Stimulated activated CD4-positive, alpha-beta T cell treated with anti-CD3 and anti-CD28 coated beads, Interleukin-4, amount 100 ng/mL, for 24 hours (primary cell): ENCODE measurements at regions not wholly inside any gene's neighbourhood (a gene's known extent, or its start where the extent isn't known, plus 50 kb on each side); places are given as distances from the start of the nearest gene placed in this dataset.
"Not testable (repeated sequence)": the region's sequence is repeated elsewhere in the genome, so short reads cannot be mapped to it uniquely, and the experiment has no call there.

Experiments
- DNase-seq: peaks from one replicate; pipeline ENCODE4 v3.0.0-alpha.2; 2020

DNA sequence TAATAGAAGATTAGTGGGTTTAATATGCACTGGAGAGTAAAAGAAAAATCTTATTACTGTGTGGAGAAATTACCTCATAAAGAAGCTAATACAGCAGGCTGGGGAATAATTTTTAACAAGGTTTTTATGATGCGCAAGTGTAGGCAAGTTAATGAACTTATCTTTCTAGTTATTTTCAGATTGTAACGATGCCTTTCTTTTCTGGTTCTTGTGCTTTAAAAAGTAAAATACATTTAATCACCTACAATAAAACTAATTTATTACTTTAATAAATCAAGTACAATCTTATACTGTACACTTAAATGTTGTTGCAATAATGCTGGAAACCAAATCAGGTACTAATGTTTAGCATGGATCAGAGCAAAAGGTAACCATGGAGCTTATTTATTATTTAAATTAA lies 266.6 kb downstream of the ZIC1 start:
- no peak for DNase-seq

DNA sequence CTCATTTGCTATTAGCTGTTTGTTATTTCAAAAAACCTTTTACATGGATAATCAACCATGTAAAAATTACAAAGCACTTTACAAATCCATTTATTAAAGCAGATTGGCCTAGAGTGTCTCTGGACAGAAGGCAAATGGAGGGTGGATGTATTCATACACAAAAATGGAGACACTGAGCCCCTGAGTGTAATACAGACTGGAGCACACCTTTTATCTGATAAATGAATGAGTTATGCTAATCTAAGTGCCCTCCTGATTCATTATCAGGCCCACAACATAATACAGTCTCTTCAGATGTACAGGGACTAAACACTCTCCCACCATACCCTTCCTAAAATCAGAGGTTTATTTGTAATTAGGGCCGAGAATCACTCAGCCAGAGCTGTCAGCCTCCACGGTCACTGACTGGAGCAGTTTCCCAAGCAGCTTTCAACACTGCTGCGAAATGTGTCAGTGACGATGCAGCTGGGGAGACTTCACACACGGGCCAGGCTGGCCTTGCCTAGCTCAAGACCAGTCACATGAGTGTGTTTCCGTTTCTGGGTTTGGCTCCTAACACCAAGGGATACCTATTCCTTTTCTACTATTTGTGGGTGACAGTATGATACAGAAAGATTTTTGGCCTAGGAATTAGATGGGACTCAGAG lies 271.8 kb downstream of the ZIC1 start:
- DNase-seq, result no peak

GRCh38 chr3:147688868-147689267 lies 279.7 kb downstream of the ZIC1 start:
- no peak for DNase-seq

DNA sequence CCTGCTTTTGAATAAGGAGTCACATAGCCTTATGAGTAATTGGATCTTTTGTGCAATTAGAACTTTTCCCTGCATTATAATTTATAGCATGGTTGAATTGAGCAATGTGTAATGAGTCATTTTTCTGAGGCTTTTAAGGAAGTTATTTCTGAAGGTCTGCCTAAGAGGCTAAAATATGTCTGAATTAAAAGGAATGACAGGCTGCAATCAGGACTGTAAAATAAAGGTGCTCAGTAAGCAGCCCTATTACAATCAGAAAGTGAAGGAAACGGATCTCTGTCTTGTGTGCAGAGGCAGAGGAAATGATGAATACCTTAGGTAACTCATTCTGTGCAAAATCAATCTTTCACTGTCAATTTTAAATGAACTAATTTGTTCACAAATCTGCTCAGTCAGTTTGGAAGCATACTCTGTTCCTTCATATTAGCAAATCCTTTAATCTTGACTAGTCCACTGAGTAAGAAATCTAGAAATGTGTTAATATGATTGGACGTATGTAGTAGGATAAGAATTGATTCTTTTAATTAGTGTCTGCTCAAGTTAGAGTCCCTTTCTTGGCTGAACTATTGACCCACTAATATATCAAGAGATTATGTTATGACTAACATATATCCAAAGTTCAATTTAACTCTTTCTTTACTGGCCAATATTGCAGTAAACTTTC lies 290.1 kb downstream of the ZIC1 start:
- DNase-seq, result no peak

DNA sequence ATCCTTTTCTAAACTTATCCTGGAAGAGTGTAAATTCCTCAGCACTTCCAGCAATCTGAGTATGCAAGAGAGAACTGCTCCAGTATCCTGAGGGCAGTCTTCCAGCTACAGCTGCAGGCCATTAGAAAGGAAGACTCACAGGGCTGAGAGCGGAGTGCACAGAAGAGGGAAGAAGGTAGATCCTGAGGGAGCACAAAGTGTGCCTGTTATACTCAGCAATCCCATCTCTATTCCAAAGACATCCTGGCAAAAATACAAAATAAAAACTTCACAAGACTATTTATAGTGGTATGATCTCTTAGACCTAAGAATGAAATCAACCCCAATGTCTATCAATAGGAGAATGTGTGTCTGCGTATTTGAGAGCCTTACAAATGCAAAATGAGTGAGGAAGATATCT lies 292.0 kb downstream of the ZIC1 start:
- DNase-seq, result no peak

GRCh38 chr3:147702509-147702908 lies 293.3 kb downstream of the ZIC1 start:
- no peak for DNase-seq

DNA sequence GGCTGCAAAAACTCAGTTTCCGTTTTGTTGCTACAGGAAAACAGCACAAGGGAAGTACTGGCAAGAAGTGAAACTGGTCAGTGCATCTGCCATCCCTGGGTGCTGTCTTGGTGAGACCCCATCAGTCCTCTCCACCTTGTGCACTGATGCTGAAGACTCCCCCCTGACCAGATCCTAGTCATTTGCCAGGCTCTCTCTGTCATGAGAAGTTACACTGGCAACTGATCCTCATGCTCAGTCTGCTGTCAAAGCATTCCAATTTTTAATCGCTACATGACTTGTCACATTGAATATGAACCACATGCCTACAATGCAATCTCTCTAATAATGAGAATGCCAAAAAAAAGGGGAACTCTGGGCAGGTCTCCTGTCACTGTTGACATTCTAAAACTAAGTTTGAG lies 296.5 kb downstream of the ZIC1 start:
- DNase-seq, result no peak

DNA sequence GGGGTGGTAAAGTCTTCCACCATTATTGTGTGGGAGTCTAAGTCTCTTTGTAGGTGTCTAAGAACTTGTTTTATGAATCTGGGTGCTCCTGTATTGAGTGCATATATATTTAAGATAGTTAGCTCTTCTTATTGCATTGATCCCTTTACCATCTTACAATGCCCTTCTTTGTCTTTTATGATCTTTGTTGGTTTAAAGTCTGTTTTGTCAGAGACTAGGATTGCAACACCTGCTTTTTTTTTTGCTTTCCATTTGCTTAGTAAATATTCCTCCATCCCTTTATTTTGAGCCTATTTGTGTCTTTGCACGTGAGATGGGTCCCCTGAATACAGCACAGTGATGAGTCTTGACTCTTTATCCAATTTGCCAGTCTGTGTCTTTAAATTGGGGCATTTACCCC lies 301.6 kb downstream of the ZIC1 start:
- DNase-seq, result not testable (repeated sequence)

GRCh38 chr3:147712357-147712756 lies 303.2 kb downstream of the ZIC1 start:
- no peak for DNase-seq

DNA sequence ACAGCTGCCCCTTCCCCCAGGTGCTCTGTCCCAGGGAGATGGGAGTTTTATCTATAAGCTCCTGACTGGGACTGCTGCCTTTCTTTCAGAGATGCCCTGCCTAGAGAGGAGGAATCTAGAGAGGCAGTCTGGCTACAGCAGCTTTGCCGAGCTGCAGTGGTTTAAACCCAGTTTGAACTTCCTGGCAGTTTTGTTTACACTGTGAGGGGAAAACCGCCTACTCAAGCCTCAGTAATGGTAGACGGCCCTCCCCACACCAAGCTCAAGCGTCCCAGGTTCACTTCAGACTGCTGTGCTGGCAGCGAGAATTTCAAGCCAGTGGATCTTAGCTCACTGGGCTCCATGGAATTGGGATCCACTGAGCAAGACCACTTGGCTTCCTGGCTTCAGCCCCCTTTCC lies 303.6 kb downstream of the ZIC1 start:
- not testable (repeated sequence) for DNase-seq

- no peak for DNase-seq
Measured at GRCh38 chr3:147713234-147714133, 304.3 kb downstream of the ZIC1 start.

DNA sequence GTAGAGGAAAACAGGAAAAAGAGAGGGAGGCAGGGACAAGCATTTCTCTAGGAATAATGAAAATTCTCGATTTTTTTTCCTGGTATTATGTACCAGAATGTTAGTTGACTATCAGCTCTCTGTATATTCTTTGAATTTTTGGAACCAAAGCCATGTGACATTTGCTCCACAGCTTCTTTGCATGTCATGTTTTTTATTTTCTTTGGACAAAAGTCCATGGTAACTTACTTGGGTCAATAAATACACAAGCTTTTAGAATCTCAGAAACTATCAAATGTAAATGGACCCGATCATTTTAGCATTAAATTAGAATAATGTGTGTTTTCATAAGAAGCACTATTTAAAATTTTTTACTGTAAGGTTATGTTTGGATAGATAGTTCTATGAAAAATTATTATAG lies 320.5 kb downstream of the ZIC1 start:
- DNase-seq, result no peak

- DNase-seq, result no peak
Measured at GRCh38 chr3:147730284-147730683, 321.1 kb downstream of the ZIC1 start.

GRCh38 chr3:147733217-147733616 lies 324.1 kb downstream of the ZIC1 start:
- no peak for DNase-seq

GRCh38 chr3:147735616-147736015 lies 326.5 kb downstream of the ZIC1 start:
- DNase-seq, result no peak

GRCh38 chr3:147736226-147736625 lies 327.1 kb downstream of the ZIC1 start:
- no peak for DNase-seq

GRCh38 chr3:147737376-147737775 lies 328.2 kb downstream of the ZIC1 start:
- no peak for DNase-seq

- no peak for DNase-seq
Measured at GRCh38 chr3:147740928-147741327, 331.8 kb downstream of the ZIC1 start.

DNA sequence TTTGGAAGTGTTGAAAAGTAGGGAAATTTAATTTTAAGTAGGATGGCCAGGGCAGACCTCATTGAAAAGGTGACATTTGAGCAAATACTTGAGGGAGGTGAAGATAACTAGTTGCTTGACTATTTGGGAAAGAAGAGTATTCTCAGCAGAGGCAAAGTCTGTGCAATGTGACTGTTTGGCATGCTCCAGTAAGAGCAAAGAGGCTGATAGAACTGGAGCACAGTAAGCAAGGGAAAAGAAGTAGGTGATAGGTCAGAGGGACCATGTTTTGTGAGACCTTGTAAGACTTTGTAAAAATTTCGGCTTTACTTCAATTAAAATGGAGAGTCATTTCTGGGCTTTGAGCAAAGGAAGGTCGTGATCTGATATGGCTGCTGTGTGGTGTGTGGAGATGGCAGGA lies 335.8 kb downstream of the ZIC1 start:
- DNase-seq, result no peak

GRCh38 chr3:147755310-147755709 lies 346.1 kb downstream of the ZIC1 start:
- no peak for DNase-seq

- no peak for DNase-seq
Measured at GRCh38 chr3:147756476-147756875, 347.3 kb downstream of the ZIC1 start.

DNA sequence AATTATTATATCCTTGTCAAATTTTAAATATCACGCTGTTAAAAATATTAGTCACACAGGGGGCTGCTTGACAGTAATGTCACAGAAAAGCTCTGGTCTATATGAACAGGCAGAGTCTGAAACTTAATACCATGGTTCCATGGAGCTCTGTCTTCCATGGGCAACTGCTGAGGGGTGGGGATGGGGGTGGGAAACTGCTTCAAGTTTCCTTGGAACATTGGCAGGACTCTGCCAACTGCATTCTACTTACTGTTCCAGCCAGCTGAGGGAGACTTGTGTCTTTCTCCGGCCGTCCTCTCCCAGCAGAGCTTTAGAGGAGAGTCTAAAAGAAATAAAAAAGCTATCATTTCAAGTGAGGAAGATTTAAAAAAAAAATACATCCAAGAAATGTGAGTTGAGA lies 348.7 kb downstream of the ZIC1 start:
- DNase-seq, result no peak

GRCh38 chr3:147758771-147759170 lies 349.6 kb downstream of the ZIC1 start:
- DNase-seq, result no peak

GRCh38 chr3:147760085-147760484 lies 350.9 kb downstream of the ZIC1 start:
- no peak for DNase-seq
